ENCODE measurements at regions not wholly inside any gene's neighbourhood (a gene's known extent, or its start where the extent isn't known, plus 50 kb on each side); places are given as distances from the start of the nearest gene placed in this dataset.

- Histone ChIP-seq H3K4me3 (ENCODE audit: low read length) (no peak overlapping the region), H3K4me2 (ENCODE audit: low read depth, low read length, poor library complexity, severe bottlenecking) (no peak overlapping the region), H3K27ac (ENCODE audit: low read length) (no peak overlapping the region), H3K9ac (ENCODE audit: low read length) (no peak overlapping the region), H3K36me3 (ENCODE audit: insufficient read depth, low read length) (no peaks in the 10 kb centered on the region), H3K4me1 (ENCODE audit: low read length) (no peaks in the 10 kb centered on the region), H4K20me1 (ENCODE audit: insufficient read depth, low read depth, low read length) (no peaks in the 10 kb centered on the region), H3K79me2 (ENCODE audit: low read length) (no peaks in the 10 kb centered on the region), H3K9me3 (ENCODE audit: low read length) (no peaks in the 10 kb centered on the region), H3K27me3 (ENCODE audit: low read length) (no peaks in the 10 kb centered on the region), H3K9me2 (replicated peaks; ENCODE audit: insufficient read depth, low read length) (no peaks in the 10 kb centered on the region), H2AFZ (ENCODE audit: low read length) (no peak overlapping the region)
- DNase-seq, result no peak
These were observed 57.3 kb downstream of the MAF start for GRCh38 chr16:79543219-79543618.

GRCh38 chr16:79542237-79542774 lies 58.2 kb downstream of the MAF start:
- Histone ChIP-seq H3K9me2 (replicated peaks; ENCODE audit: insufficient read depth, low read length) (no peaks in the 10 kb centered on the region), H3K9ac (ENCODE audit: low read length) (no peak overlapping the region), H3K9me3 (ENCODE audit: low read length) (no peaks in the 10 kb centered on the region), H3K27me3 (ENCODE audit: low read length) (no peaks in the 10 kb centered on the region), H3K4me1 (ENCODE audit: low read length) (no peaks in the 10 kb centered on the region), H3K4me2 (ENCODE audit: low read depth, low read length, poor library complexity, severe bottlenecking) (no peak overlapping the region), H3K79me2 (ENCODE audit: low read length) (no peaks in the 10 kb centered on the region), H3K36me3 (ENCODE audit: insufficient read depth, low read length) (no peaks in the 10 kb centered on the region), H2AFZ (ENCODE audit: low read length) (no peak overlapping the region), H3K4me3 (ENCODE audit: low read length) (no peak overlapping the region), H3K27ac (ENCODE audit: low read length) (no peak overlapping the region), H4K20me1 (ENCODE audit: insufficient read depth, low read depth, low read length) (no peaks in the 10 kb centered on the region)
- DNase-seq, result no peak

- Histone ChIP-seq H3K27ac (ENCODE audit: low read length) (no peak overlapping the region), H3K36me3 (ENCODE audit: insufficient read depth, low read length) (no peaks in the 10 kb centered on the region), H3K4me2 (ENCODE audit: low read depth, low read length, poor library complexity, severe bottlenecking) (no peak overlapping the region), H3K9me2 (replicated peaks; ENCODE audit: insufficient read depth, low read length) (no peaks in the 10 kb centered on the region), H3K4me1 (ENCODE audit: low read length) (no peaks in the 10 kb centered on the region), H3K9ac (ENCODE audit: low read length) (no peak overlapping the region), H3K4me3 (ENCODE audit: low read length) (no peak overlapping the region), H3K9me3 (ENCODE audit: low read length) (no peaks in the 10 kb centered on the region), H3K79me2 (ENCODE audit: low read length) (no peaks in the 10 kb centered on the region), H3K27me3 (ENCODE audit: low read length) (no peaks in the 10 kb centered on the region), H2AFZ (ENCODE audit: low read length) (no peak overlapping the region), H4K20me1 (ENCODE audit: insufficient read depth, low read depth, low read length) (no peaks in the 10 kb centered on the region)
- DNase-seq, result no peak
These were observed 59.5 kb downstream of the MAF start for GRCh38 chr16:79540825-79541595.

GRCh38 chr16:79537584-79537983 lies 63.0 kb downstream of the MAF start:
- no peak for DNase-seq
- no peak overlapping the region for H3K27ac ChIP-seq (ENCODE audit: low read length)
- H3K79me2 ChIP-seq (ENCODE audit: low read length), result no peaks in the 10 kb centered on the region
- no peak overlapping the region for H3K9ac ChIP-seq (ENCODE audit: low read length)
- H3K27me3 ChIP-seq (ENCODE audit: low read length), result no peaks in the 10 kb centered on the region
- H2AFZ ChIP-seq (ENCODE audit: low read length), result no peak overlapping the region
- no peak overlapping the region for H3K4me3 ChIP-seq (ENCODE audit: low read length)
- no peaks in the 10 kb centered on the region for H4K20me1 ChIP-seq (ENCODE audit: insufficient read depth, low read depth, low read length)
- H3K36me3 ChIP-seq (ENCODE audit: insufficient read depth, low read length), result no peaks in the 10 kb centered on the region
- no peaks in the 10 kb centered on the region for H3K4me1 ChIP-seq (ENCODE audit: low read length)
- no peaks in the 10 kb centered on the region for H3K9me3 ChIP-seq (ENCODE audit: low read length)
- H3K4me2 ChIP-seq (ENCODE audit: low read depth, low read length, poor library complexity, severe bottlenecking), result no peak overlapping the region
- no peaks in the 10 kb centered on the region for H3K9me2 ChIP-seq (replicated peaks; ENCODE audit: insufficient read depth, low read length)

GRCh38 chr16:79536958-79537357 lies 63.6 kb downstream of the MAF start:
- Histone ChIP-seq H3K4me1 (ENCODE audit: low read length) (no peaks in the 10 kb centered on the region), H3K27ac (ENCODE audit: low read length) (no peak overlapping the region), H2AFZ (ENCODE audit: low read length) (no peak overlapping the region), H3K27me3 (ENCODE audit: low read length) (no peaks in the 10 kb centered on the region), H4K20me1 (ENCODE audit: insufficient read depth, low read depth, low read length) (no peaks in the 10 kb centered on the region), H3K36me3 (ENCODE audit: insufficient read depth, low read length) (no peaks in the 10 kb centered on the region), H3K4me3 (ENCODE audit: low read length) (no peak overlapping the region), H3K9me2 (replicated peaks; ENCODE audit: insufficient read depth, low read length) (no peaks in the 10 kb centered on the region), H3K9ac (ENCODE audit: low read length) (no peak overlapping the region), H3K79me2 (ENCODE audit: low read length) (no peaks in the 10 kb centered on the region), H3K4me2 (ENCODE audit: low read depth, low read length, poor library complexity, severe bottlenecking) (no peak overlapping the region), H3K9me3 (ENCODE audit: low read length) (no peaks in the 10 kb centered on the region)
- no peak for DNase-seq

GRCh38 chr16:79535130-79535529 lies 65.4 kb downstream of the MAF start:
- H3K9me2 ChIP-seq (replicated peaks; ENCODE audit: insufficient read depth, low read length), result no peaks in the 10 kb centered on the region
- DNase-seq, result no peak
- H3K4me3 ChIP-seq (ENCODE audit: low read length), result no peak overlapping the region
- H3K79me2 ChIP-seq (ENCODE audit: low read length), result no peaks in the 10 kb centered on the region
- no peaks in the 10 kb centered on the region for H3K9me3 ChIP-seq (ENCODE audit: low read length)
- H3K9ac ChIP-seq (ENCODE audit: low read length), result no peak overlapping the region
- H3K27me3 ChIP-seq (ENCODE audit: low read length), result no peaks in the 10 kb centered on the region
- H4K20me1 ChIP-seq (ENCODE audit: insufficient read depth, low read depth, low read length), result no peaks in the 10 kb centered on the region
- H3K4me2 ChIP-seq (ENCODE audit: low read depth, low read length, poor library complexity, severe bottlenecking), result no peak overlapping the region
- H2AFZ ChIP-seq (ENCODE audit: low read length), result no peak overlapping the region
- H3K4me1 ChIP-seq (ENCODE audit: low read length), result no peaks in the 10 kb centered on the region
- no peaks in the 10 kb centered on the region for H3K36me3 ChIP-seq (ENCODE audit: insufficient read depth, low read length)
- no peak overlapping the region for H3K27ac ChIP-seq (ENCODE audit: low read length)

- H3K4me2 ChIP-seq (ENCODE audit: low read depth, low read length, poor library complexity, severe bottlenecking), result no peak overlapping the region
- no peak for DNase-seq
- H4K20me1 ChIP-seq (ENCODE audit: insufficient read depth, low read depth, low read length), result no peaks in the 10 kb centered on the region
- H3K9ac ChIP-seq (ENCODE audit: low read length), result no peak overlapping the region
- no peak overlapping the region for H3K27ac ChIP-seq (ENCODE audit: low read length)
- no peak overlapping the region for H2AFZ ChIP-seq (ENCODE audit: low read length)
- H3K27me3 ChIP-seq (ENCODE audit: low read length), result no peaks in the 10 kb centered on the region
- H3K79me2 ChIP-seq (ENCODE audit: low read length), result no peaks in the 10 kb centered on the region
- H3K9me3 ChIP-seq (ENCODE audit: low read length), result no peaks in the 10 kb centered on the region
- no peaks in the 10 kb centered on the region for H3K9me2 ChIP-seq (replicated peaks; ENCODE audit: insufficient read depth, low read length)
- no peak overlapping the region for H3K4me3 ChIP-seq (ENCODE audit: low read length)
- H3K4me1 ChIP-seq (ENCODE audit: low read length), result no peaks in the 10 kb centered on the region
- H3K36me3 ChIP-seq (ENCODE audit: insufficient read depth, low read length), result no peaks in the 10 kb centered on the region
These were observed 66.4 kb downstream of the MAF start for GRCh38 chr16:79534143-79534542.

GRCh38 chr16:79533292-79533691 lies 67.2 kb downstream of the MAF start:
- H3K4me1 ChIP-seq (ENCODE audit: low read length), result no peaks in the 10 kb centered on the region
- H3K27me3 ChIP-seq (ENCODE audit: low read length), result no peaks in the 10 kb centered on the region
- H3K27ac ChIP-seq (ENCODE audit: low read length), result no peak overlapping the region
- no peaks in the 10 kb centered on the region for H3K9me2 ChIP-seq (replicated peaks; ENCODE audit: insufficient read depth, low read length)
- H4K20me1 ChIP-seq (ENCODE audit: insufficient read depth, low read depth, low read length), result no peaks in the 10 kb centered on the region
- H3K36me3 ChIP-seq (ENCODE audit: insufficient read depth, low read length), result no peaks in the 10 kb centered on the region
- no peak overlapping the region for H3K4me2 ChIP-seq (ENCODE audit: low read depth, low read length, poor library complexity, severe bottlenecking)
- H3K4me3 ChIP-seq (ENCODE audit: low read length), result no peak overlapping the region
- H2AFZ ChIP-seq (ENCODE audit: low read length), result no peak overlapping the region
- H3K9ac ChIP-seq (ENCODE audit: low read length), result no peak overlapping the region
- DNase-seq, result no peak
- no peaks in the 10 kb centered on the region for H3K9me3 ChIP-seq (ENCODE audit: low read length)
- no peaks in the 10 kb centered on the region for H3K79me2 ChIP-seq (ENCODE audit: low read length)
